HCT116 (cell line): ENCODE measurements at regions not wholly inside any gene's neighbourhood (a gene's known extent, or its start where the extent isn't known, plus 50 kb on each side); places are given as distances from the start of the nearest gene placed in this dataset.
"Not testable (repeated sequence)": the region's sequence is repeated elsewhere in the genome, so short reads cannot be mapped to it uniquely, and the experiment has no call there.

Source experiments
- ATAC-seq: fragments of 200-7000 bp; cut with Tn5 transposase; 2 replicates; pipeline ENCODE4 v1.9.1; 2020; ENCODE audit warnings: mild to moderate bottlenecking, moderate library complexity
- BruUV-seq: library from RNA; stranded (reverse); fragments of 400-500 nt; replicated peaks from 2 replicates; lab custom pipeline; 2021; lab: Mats Ljungman, UMichigan
- CTCF ChIA-PET: fragments of 300-600 bp; sonication (Branson Sonifier 250); formaldehyde crosslinking; loops from one replicate; lab custom pipeline; 2021; ENCODE audit warnings: antibody characterized with exemption; lab: Charles Lee
- POLR2A ChIA-PET: fragments of 300-600, 350-600 bp; sonication (Branson Sonifier 250); formaldehyde crosslinking; loops from one replicate; lab custom pipeline; 2021; ENCODE audit warnings: antibody characterized with exemption; lab: Charles Lee
- RAD21 ChIA-PET, 2 experiments: fragments of 300-600 bp; sonication (Branson Sonifier 250); formaldehyde crosslinking; loops; one replicate each; lab custom pipeline; 2023; ENCODE audit warnings: low total read pairs in 2 of 2; ENCODE audit not compliant: uncharacterized antibody in 2 of 2, unreplicated experiment in 2 of 2, low non-redundant PET in 1 of 2; lab: Charles Lee
- DNase-seq: peaks from one replicate; pipeline ENCODE4 v3.0.0-alpha.2; 2010; ENCODE audit warnings: low read depth, low spot score
- H2AFZ ChIP-seq: fragments of 200-600 bp; shearing (Covaris generic), sonication (generic); 2 replicates; pipeline ENCODE4 v1.6.1; 2017; ENCODE audit warnings: low read depth, mixed run types, mixed read lengths, antibody characterized with exemption, low read length; ENCODE audit not compliant: poor library complexity, severe bottlenecking
- H3K27ac ChIP-seq: 2 replicates; pipeline ENCODE4 v1.5.1; 2012; ENCODE audit warnings: low read depth, low read length
- H3K27me3 ChIP-seq: fragments of 200-600 bp; sonication (generic); 2 replicates; pipeline ENCODE4 v1.6.1; 2016; ENCODE audit warnings: mixed run types, low read length, mixed read lengths; ENCODE audit not compliant: insufficient read depth
- H3K36me3 ChIP-seq, 2 experiments: fragments of 200-500 bp in 1 of 2; fragments of 200-600 bp in 1 of 2; sonication (Bioruptor generic) in 1 of 2; sonication (generic) in 1 of 2; 2 replicates each; pipeline versions ENCODE4 v1.5.1 to v1.6.1; 2014 to 2016; ENCODE audit warnings: low read length in 2 of 2, inconsistent platforms in 1 of 2, mixed read lengths in 1 of 2, mixed run types in 1 of 2; ENCODE audit not compliant: insufficient read depth in 2 of 2, control insufficient read depth in 1 of 2
- H3K4me1 ChIP-seq, 2 experiments: fragments of 200-600 bp in 1 of 2; sonication (generic) in 1 of 2; 2 replicates each; pipeline versions ENCODE4 v1.5.1 to v1.6.1; 2012 to 2017; ENCODE audit warnings: low read length in 2 of 2, inconsistent platforms in 1 of 2, mild to moderate bottlenecking in 1 of 2, mixed read lengths in 1 of 2, mixed run types in 1 of 2, moderate library complexity in 1 of 2; ENCODE audit not compliant: insufficient read depth in 2 of 2, control insufficient read depth in 1 of 2
- H3K4me2 ChIP-seq: fragments of 200-600 bp; sonication (generic); 2 replicates; pipeline ENCODE4 v1.6.1; 2017; ENCODE audit warnings: mixed run types, low read length, mixed read lengths
- H3K4me3 ChIP-seq, 2 experiments: fragments of 200-600 bp in 1 of 2; sonication (generic) in 1 of 2; replicated peaks in 1 of 2; 2 replicates each; pipeline ENCODE4 v1.5.1; 2011 to 2016; ENCODE audit warnings: low read length in 2 of 2, control low read depth in 1 of 2, low read depth in 1 of 2, mild to moderate bottlenecking in 1 of 2, mixed read lengths in 1 of 2, mixed run types in 1 of 2
- H3K79me2 ChIP-seq: fragments of 200-600 bp; sonication (generic); 2 replicates; pipeline ENCODE4 v1.6.1; 2017; ENCODE audit warnings: mild to moderate bottlenecking, mixed run types, low read length, moderate library complexity, mixed read lengths; ENCODE audit not compliant: insufficient read depth
- H3K9ac ChIP-seq: fragments of 200-600 bp; sonication (generic); 2 replicates; pipeline ENCODE4 v1.6.1; 2016; ENCODE audit warnings: low read length, mixed read lengths
- H3K9me2 ChIP-seq: fragments of 200-600 bp; sonication (generic), shearing (Covaris generic); 2 replicates; pipeline ENCODE4 v1.6.1; 2017; ENCODE audit warnings: mixed run types, mild to moderate bottlenecking, moderate library complexity; ENCODE audit not compliant: insufficient read depth
- H3K9me3 ChIP-seq, 2 experiments: fragments of 200-500 bp in 1 of 2; fragments of 200-600 bp in 1 of 2; sonication (Bioruptor generic) in 1 of 2; sonication (generic) in 1 of 2; 2 replicates each; pipeline ENCODE4 v1.6.1; 2014 to 2017; ENCODE audit warnings: low read length in 2 of 2, mixed read lengths in 2 of 2, inconsistent platforms in 1 of 2, low read depth in 1 of 2, mild to moderate bottlenecking in 1 of 2, mixed run types in 1 of 2, moderate library complexity in 1 of 2; ENCODE audit not compliant: control insufficient read depth in 1 of 2, insufficient read depth in 1 of 2
- H4K20me1 ChIP-seq: fragments of 200-600 bp; sonication (generic), shearing (Covaris generic); 2 replicates; pipeline ENCODE4 v1.6.1; 2017; ENCODE audit warnings: mixed run types, mild to moderate bottlenecking, moderate library complexity; ENCODE audit not compliant: insufficient read depth
- CBX3 ChIP-seq: IDR thresholded peaks from 2 replicates; pipeline ENCODE4 v1.6.1; 2012; ENCODE audit warnings: low read depth
- CEBPB ChIP-seq: IDR thresholded peaks from 2 replicates; pipeline ENCODE4 v1.6.1; 2012; ENCODE audit warnings: low read depth
- EGR1 ChIP-seq: IDR thresholded peaks from 2 replicates; pipeline ENCODE4 v1.6.1; 2012; ENCODE audit warnings: low read depth
- ELF1 ChIP-seq: IDR thresholded peaks from 2 replicates; pipeline ENCODE4 v1.6.1; 2012; ENCODE audit warnings: low read depth, borderline replicate concordance
- EZH2 ChIP-seq: fragments of 200-600 bp; sonication (generic); IDR thresholded peaks from 2 replicates; pipeline ENCODE4 v1.6.1; 2017; ENCODE audit warnings: antibody characterized with exemption, mixed run types
- FOSL1 ChIP-seq: IDR thresholded peaks from 2 replicates; pipeline ENCODE4 v1.6.1; 2012; ENCODE audit warnings: low read depth
- POLR2AphosphoS5 ChIP-seq: IDR thresholded peaks from 2 replicates; pipeline ENCODE4 v1.6.1; 2011; ENCODE audit warnings: mild to moderate bottlenecking, low read depth, low read length, moderate library complexity
- REST ChIP-seq: IDR thresholded peaks from 2 replicates; pipeline ENCODE4 v1.6.1; 2012; ENCODE audit warnings: low read depth
- TCF7L2 ChIP-seq: IDR thresholded peaks from 2 replicates; pipeline ENCODE4 v1.7.0; 2011; ENCODE audit warnings: borderline replicate concordance, inconsistent platforms; ENCODE audit not compliant: insufficient read depth, insufficient read length; ENCODE audit errors: extremely low read depth
- ZFX ChIP-seq: fragments of 450-650 bp; IDR thresholded peaks from 2 replicates; pipeline ENCODE4 v1.6.1; 2017
- ZNF274 ChIP-seq: fragments of 200-500 bp; sonication (Bioruptor generic); IDR thresholded peaks from 2 replicates; pipeline ENCODE4 v1.6.1; 2014; ENCODE audit warnings: mild to moderate bottlenecking, low read depth, low read length, inconsistent platforms
- intact Hi-C: fragments of 100-400 bp; cut with micrococcal nuclease; formaldehyde crosslinking; loops from 2 replicates; pipeline ENCODE4 v1.10.0; 2022
- TF ChIP-seq, protein P1 (sequence below), 3 experiments: fragments of 200-600 bp in 1 of 3; sonication (generic) in 1 of 3; IDR thresholded peaks in 2 of 3; conservative IDR thresholded peaks in 1 of 3; 2 replicates each; pipeline ENCODE4 v1.5.1; 2012 to 2017; ENCODE audit warnings: low read depth in 2 of 3, low read length in 2 of 3, antibody characterized with exemption in 1 of 3, borderline replicate concordance in 1 of 3, control low read depth in 1 of 3, mild to moderate bottlenecking in 1 of 3, mixed read lengths in 1 of 3, mixed run types in 1 of 3, moderate library complexity in 1 of 3; ENCODE audit not compliant: insufficient read depth in 1 of 3
- TF ChIP-seq, protein P2 (sequence below): IDR thresholded peaks from 2 replicates; pipeline ENCODE4 v1.6.1; 2012

GRCh38 chr1:108320849-108321248, 77.0 kb upstream of the NBPF4 start:
- Histone ChIP-seq H3K27me3 (no peaks in the 10 kb centered on the region), H3K79me2 (no peaks in the 10 kb centered on the region), H4K20me1 (no peaks in the 10 kb centered on the region), H3K4me1 (no peaks in the 10 kb centered on the region), H3K4me3 (no peak overlapping the region), H3K4me2 (no peak overlapping the region), H3K9ac (no peak overlapping the region), H3K36me3 (no peaks in the 10 kb centered on the region), H3K9me2 (no peaks in the 10 kb centered on the region), H3K9me3 (no peaks in the 10 kb centered on the region), H3K27ac (no peak overlapping the region), H2AFZ (no peak overlapping the region)
- ChIA-PET CTCF (no interaction called here), POLR2A (no interaction called here), RAD21 (no interaction called here)
- TF ChIP-seq, protein P1, sequence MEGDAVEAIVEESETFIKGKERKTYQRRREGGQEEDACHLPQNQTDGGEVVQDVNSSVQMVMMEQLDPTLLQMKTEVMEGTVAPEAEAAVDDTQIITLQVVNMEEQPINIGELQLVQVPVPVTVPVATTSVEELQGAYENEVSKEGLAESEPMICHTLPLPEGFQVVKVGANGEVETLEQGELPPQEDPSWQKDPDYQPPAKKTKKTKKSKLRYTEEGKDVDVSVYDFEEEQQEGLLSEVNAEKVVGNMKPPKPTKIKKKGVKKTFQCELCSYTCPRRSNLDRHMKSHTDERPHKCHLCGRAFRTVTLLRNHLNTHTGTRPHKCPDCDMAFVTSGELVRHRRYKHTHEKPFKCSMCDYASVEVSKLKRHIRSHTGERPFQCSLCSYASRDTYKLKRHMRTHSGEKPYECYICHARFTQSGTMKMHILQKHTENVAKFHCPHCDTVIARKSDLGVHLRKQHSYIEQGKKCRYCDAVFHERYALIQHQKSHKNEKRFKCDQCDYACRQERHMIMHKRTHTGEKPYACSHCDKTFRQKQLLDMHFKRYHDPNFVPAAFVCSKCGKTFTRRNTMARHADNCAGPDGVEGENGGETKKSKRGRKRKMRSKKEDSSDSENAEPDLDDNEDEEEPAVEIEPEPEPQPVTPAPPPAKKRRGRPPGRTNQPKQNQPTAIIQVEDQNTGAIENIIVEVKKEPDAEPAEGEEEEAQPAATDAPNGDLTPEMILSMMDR (IDR thresholded peaks at IDR 0.05 in 2 of 3, conservative IDR thresholded peaks at IDR 0.05 in 1 of 3; ENCODE audit: borderline replicate concordance in 1 of 3, insufficient read depth in 1 of 3, low read depth in 2 of 3, low read length in 2 of 3) = no peak
- TF ChIP-seq FOSL1 (no peak), CBX3 (no peak), ELF1 (no peak), CEBPB (no peak), EGR1 (no peak), POLR2AphosphoS5 (no peak), ZNF274 (no peak), REST (no peak), TCF7L2 (no peak), ZFX (no peak), EZH2 (no peak)
- TF ChIP-seq, protein P2, sequence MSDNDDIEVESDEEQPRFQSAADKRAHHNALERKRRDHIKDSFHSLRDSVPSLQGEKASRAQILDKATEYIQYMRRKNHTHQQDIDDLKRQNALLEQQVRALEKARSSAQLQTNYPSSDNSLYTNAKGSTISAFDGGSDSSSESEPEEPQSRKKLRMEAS = no peak
- BruUV-seq = no TSS peak
- intact Hi-C loops = no loop called here
- no peak for DNase-seq
- ATAC-seq = no peak

DNA sequence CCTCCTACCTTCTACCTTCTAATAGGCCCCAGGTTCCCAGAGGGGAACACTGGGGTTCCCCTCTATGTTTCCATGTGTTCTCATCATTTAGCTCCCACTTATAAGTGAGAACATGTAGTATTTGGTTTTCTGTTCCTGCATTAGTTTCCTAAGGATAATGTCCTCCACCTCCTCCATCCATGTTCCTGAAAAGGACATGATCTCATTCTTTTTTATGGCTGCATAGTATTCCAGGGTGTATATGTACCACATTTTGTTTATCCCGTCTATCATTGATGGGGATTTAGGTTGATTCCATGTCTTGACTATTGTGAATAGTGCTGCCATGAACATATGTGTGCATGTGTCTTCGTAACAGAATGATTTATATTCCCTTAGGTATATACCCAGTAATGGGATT, 81.5 kb upstream of the NBPF4 start:
- H3K9me3 ChIP-seq, H3K36me3 ChIP-seq, H3K9me2 ChIP-seq, H3K27ac ChIP-seq, RAD21 ChIA-PET, H4K20me1 ChIP-seq, intact Hi-C loops, H2AFZ ChIP-seq, ATAC-seq, CTCF ChIA-PET, H3K9ac ChIP-seq, H3K4me2 ChIP-seq, H3K4me3 ChIP-seq, H3K27me3 ChIP-seq, BruUV-seq, POLR2A ChIA-PET, H3K79me2 ChIP-seq, DNase-seq, H3K4me1 ChIP-seq: not testable (repeated sequence)
